ENCODE measurements at regions not wholly inside any gene's neighbourhood (a gene's known extent, or its start where the extent isn't known, plus 50 kb on each side); places are given as distances from the start of the nearest gene placed in this dataset.

DNA sequence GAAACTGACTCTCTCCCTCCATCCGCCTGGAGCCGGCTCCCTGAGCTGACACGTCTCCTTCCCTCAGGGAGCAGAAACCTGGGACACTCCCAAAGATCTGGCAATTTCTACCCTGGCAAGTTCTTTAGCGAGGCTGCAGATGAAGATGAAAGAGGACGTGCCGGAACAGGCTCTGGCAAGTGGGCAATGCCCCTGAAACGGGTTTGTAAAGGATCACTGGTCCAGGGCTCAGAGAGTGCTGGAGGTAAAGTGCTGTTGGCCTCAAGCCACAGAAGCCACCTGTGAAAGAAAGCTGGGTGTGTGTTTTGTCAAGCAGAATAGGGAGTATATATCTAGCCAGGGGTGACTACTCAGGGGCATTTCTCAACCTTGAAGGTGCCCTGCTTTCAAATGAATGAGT, 131.4 kb upstream of the ATP6AP2 start:
- no peak for DNase-seq

DNA sequence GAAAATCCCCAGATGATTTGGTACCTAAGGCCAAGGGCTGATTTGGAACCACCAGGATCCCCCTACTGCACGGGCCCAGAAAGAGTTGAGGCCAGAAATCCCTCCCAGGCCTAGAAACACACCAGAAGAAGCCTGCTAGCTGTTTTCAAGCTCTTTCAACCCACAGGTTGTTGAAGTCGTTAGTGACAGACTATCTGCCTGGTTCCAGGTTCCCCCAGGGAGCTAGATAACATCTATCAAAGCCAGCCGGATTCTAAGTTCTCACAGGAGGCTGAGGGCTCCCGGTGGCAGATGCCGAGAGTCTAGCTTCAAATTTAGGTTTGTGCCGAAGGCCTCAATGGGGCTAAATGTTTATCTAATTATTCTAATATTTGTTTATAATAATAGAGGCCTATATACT, 132.0 kb upstream of the ATP6AP2 start:
- DNase-seq: no peak

DNA sequence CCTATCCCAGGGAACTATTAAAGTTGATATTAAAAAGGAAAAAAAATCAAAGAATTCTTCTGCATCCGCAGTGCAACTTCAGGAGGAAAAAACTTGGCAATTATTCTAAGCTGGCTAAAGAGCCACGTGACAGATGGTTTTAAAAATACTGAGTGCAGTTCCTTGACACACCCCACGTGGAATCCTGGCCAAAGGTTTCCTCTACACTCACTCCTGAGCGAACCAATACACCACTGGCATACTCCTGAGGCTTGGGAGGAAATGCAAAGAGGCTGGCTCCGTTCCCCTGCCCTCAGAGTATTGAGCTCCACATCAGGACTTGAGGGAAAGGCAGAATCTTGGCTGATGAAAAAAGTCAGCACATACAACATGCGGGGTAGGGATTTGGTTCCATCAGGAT, 133.8 kb upstream of the ATP6AP2 start:
- DNase-seq: peak; percentile 54

GRCh38 chrX:40445691-40446090, 135.1 kb upstream of the ATP6AP2 start:
- DNase-seq: no peak

DNA sequence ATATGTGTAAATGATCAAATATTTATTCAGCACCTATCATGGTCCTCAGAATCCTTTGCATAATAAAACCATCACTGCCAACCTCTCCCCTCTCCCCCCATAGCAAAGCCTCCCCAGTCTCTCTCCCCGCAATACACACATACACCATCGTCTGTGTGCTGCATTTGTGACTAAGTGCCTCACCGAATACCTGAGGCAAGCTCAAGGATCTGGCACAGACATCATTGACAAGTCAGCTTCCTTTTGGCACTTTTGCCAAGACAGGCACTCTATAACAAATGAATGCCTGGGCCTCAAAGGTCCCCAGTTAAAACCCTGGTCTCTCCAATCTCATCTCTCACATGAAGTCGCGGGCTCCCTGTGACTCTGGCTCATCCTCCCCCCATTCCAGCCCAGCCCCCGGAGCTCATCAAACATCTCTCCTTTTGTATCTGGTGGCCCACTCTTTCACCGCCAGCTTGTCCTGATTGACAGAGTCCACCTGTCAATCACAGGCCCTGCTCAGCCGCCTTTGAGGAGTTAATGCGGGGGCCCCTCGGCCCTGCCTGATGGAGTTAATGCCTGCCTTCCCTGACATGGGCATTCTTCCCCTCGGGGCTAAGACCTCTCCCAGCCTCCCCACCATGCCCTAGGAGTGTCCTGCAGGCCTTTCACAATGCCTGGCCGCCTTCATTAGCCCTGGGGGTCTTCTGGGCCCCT, 135.8 kb upstream of the ATP6AP2 start:
- DNase-seq: no peak

- DNase-seq: no peak
Observed at GRCh38 chrX:40444133-40444532, 136.6 kb upstream of the ATP6AP2 start.

DNA sequence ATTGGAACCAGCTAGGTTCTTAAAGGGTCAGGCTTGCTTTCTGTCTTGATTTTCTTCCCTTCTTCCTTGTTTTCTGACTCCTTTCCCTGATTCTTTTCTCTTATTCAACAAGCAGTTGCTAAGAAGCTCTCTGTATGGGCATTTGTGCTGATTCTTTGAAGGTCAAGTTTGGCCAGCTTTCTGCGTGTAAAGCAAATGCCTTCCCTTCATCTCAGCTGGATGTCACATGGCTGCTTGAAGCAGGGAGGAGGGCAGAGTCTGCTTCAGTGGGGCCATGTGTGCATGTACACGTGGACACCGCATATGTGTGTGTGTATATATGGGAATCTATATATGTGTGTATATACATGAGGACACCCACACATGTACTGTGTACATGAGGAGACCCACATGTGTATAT, 139.9 kb upstream of the ATP6AP2 start:
- no peak for DNase-seq

DNA sequence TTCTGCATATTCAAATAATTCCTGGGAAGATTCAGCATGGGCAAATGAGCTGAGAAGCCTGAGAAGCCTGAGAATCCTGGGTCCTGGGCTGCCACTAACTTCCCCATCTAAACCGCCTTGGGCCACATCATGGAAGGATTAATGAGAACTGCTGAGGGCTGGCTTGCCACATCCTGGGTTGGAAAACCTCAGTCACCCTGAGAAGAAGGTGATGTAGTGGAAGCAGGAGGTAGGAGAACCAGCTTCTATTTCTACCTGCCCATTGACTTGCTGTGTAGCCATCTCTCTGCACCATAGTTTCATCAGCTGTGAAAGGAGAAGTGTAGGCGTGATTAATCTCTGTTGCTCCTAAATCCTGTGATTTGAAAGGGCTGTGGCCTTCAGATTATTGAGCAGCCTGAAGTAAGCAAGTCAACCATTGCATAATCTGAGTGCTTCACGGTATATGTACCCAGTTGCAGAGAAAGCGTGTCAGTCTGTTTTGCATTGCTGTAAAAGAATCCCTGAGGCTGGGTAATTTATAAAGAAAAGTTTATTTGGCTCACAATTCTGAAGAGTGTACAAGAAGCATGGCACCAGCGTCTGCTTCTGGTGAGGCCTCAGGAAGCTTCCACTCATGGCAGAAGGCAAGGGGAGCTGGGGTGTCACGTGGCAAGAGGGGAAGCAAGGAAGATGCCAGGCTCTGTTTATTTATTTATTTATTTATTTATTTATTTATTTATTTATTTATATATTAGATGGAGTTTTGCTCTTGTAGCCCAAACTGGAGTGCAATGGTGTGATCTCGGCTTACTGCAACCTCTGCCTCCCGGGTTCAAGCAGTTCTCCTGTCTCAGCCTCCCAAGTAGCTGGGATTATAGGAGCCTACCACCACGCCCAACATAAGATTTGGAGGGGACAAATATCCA, 140.9 kb upstream of the ATP6AP2 start:
- DNase-seq: no peak

GRCh38 chrX:40437348-40437747, 143.4 kb upstream of the ATP6AP2 start:
- no peak for DNase-seq

GRCh38 chrX:40434947-40435346, 145.8 kb upstream of the ATP6AP2 start:
- peak; percentile 45 for DNase-seq

GRCh38 chrX:40434443-40434842, 146.3 kb upstream of the ATP6AP2 start:
- DNase-seq: no peak

DNA sequence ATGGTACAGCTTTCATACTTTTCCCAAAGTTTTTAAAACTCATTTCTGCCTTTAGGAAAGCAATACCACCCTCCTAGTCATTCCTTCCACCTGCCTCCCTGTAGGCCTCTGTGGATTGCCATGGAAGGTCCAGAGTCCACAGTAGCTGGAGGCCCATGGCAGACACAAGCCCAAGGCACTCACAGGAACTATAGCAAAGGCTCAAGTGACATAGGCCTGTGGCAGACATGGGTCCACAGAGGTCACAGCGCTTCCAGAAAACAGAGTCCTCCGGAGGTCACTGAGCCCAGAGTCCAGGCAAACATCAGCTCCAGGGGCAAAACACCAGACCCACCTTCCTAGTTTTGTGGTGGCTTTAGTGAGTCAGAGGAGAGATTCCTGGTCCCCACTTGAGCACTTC, 147.6 kb upstream of the ATP6AP2 start:
- DNase-seq: no peak

DNA sequence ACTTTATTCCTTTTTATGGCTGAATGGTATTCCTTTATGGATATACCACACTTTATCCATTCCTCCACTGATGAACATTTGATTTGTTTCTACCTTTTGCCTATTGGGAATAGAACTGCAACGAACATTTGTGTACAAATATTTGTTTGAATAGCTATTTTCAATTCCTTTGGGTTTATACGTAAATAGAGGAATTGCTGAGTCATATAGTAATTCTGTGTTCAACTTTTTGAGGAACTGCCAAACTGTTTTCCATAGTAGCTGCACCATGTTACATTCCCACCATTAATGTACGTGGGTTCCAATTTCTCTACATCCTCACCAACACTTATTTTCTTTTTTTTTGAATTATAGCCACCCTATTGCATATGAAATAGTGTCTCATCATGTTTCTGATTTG, 156.5 kb upstream of the ATP6AP2 start:
- no peak for DNase-seq

DNA sequence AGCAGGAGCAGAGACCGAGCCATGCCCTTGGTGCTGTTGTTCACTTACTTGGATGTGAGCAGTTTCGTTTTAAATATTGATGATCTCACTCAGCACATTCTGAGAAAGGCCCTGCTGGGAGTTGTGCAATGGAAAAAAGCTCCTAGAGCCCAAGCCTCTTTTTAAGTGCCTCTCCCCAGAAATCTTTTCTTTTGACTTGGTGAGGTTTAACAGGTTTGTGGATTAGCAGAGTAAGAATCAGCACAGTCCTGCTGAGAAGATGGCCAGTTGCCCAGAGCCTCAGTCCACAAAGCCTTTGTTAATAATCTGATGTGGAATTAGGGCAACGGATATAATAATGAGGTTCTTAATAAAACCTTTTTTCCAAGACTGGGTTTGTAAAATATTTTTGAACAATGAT, 157.5 kb upstream of the ATP6AP2 start:
- DNase-seq: no peak

DNA sequence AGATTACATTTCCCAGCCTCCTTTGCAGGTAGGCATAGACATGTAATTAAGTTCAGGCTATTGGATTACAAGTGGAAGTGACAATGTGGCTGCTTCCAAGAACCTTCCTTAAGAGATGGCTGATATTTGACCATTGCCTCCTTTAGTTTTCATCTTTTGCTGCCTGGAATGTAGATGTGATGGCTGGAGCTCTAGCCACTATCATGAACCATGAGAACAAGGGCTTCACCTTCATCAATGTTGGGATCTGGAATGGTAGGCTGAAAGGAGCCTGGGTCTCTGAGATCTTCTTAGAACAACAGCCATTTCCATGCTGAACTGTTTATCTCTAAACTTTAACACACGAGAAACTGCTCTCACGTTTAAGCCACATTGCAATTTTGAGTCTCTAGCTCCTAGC, 158.7 kb upstream of the ATP6AP2 start:
- DNase-seq: no peak

GRCh38 chrX:40420899-40421729, 159.7 kb upstream of the ATP6AP2 start:
- no peak for DNase-seq

DNA sequence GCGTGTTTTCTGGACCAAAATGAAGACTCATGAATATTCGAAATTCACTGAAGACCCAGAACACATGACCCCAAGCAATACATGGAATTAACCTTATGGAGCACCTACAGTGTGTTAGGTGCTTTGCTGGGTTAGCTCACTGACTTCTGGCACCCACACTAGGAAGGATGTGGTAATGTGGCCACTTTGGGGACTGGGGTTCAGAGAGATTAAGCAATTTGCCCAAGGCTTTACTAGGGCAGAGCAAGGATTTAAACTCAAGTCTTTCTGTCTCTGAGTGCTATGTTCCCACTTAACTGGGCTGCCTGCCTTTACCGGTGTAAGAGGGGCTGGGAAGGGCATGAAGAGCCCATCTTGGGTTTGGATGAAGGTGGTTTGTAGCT, 162.0 kb upstream of the ATP6AP2 start:
- no peak for DNase-seq

DNA sequence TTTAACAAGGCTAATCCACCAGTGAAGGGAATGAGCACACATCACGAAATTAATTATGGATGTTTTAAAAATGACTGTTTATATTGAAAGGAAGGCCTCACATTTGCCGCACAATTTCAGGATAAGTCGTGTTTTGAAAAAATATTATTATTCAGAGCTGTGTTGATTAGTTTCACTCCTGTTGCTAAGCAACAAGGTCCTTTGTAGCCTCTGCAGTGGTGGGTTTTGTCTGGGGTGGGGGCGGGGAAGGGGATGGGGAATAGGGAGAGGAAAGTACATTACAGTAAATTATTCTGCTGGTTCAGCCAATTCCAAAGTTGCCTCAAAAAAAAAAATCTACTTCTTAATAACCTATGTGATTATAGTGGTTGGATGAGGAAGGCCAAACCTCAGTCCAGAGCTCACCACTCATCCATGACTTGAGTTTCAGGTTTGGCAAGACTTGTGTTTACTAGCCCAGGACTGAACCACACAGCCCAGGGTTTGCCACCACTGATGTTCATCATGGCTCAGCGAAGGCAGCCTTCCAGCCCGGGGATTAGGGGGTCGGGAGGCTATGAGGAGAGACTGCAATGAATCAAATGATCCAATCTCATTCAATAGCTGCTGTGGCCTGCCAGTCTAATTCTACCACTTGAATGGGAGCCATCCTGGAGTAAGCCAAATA, 162.5 kb upstream of the ATP6AP2 start:
- peak; percentile 46 for DNase-seq

GRCh38 chrX:40415675-40416074, 165.1 kb upstream of the ATP6AP2 start:
- no peak for DNase-seq

- DNase-seq: no peak
Observed at GRCh38 chrX:40414335-40414734, 166.4 kb upstream of the ATP6AP2 start.

GRCh38 chrX:40411340-40412111, 169.2 kb upstream of the ATP6AP2 start:
- no peak for DNase-seq

GRCh38 chrX:40410859-40411258, 169.9 kb upstream of the ATP6AP2 start:
- DNase-seq: no peak
